Vagina (tissue), 2 donors: ENCODE measurements at regions not wholly inside any gene's neighbourhood (a gene's known extent, or its start where the extent isn't known, plus 50 kb on each side); places are given as distances from the start of the nearest gene placed in this dataset.
"Not testable (repeated sequence)": the region's sequence is repeated elsewhere in the genome, so short reads cannot be mapped to it uniquely, and the experiment has no call there.

Source experiments
- DNase-seq, 2 donors: peaks; one replicate each; pipeline ENCODE4 v3.0.0-alpha.2; 2017; ENCODE audit errors: extremely low spot score in 2 of 2
- H3K27ac ChIP-seq: fragments of 200-600 bp; sonication (generic); one replicate; pipeline ENCODE4 v1.5.1; 2019
- H3K27me3 ChIP-seq: fragments of 200-600 bp; sonication (generic); one replicate; pipeline ENCODE4 v1.5.1; 2019
- H3K36me3 ChIP-seq, 2 donors: fragments of 200-600 bp; sonication (generic); one replicate each; pipeline ENCODE4 v1.5.1; 2017 to 2019
- H3K4me1 ChIP-seq: fragments of 200-600 bp; sonication (generic); one replicate; pipeline ENCODE4 v1.5.1; 2019
- H3K4me3 ChIP-seq, 2 donors: fragments of 200-600 bp; sonication (generic); 1 replicate in 1 of 2; 2 replicates in 1 of 2; pipeline ENCODE4 v1.5.1; 2016 to 2019
- H3K9me3 ChIP-seq: fragments of 200-600 bp; sonication (generic); one replicate; pipeline ENCODE4 v1.5.1; 2019
- POLR2A ChIP-seq, 2 donors: fragments of 450-650 bp; IDR thresholded peaks; one replicate each; pipeline ENCODE4 v1.6.1; 2017; ENCODE audit warnings: antibody characterized with exemption in 2 of 2, mild to moderate bottlenecking in 2 of 2, moderate library complexity in 2 of 2
- POLR2AphosphoS5 ChIP-seq, 2 donors: sonication (generic); formaldehyde crosslinking; IDR thresholded peaks; one replicate each; pipeline ENCODE4 v1.9.0; 2017; ENCODE audit warnings: antibody characterized with exemption in 2 of 2, mild to moderate bottlenecking in 2 of 2, low read depth in 1 of 2; ENCODE audit not compliant: insufficient read depth in 1 of 2
- intact Hi-C: fragments of 100-400 bp; cut with DNase I; formaldehyde crosslinking; loops from one replicate; pipeline ENCODE4 v1.15.1; 2023
- TF ChIP-seq, protein P1 (sequence below), 3 experiments: fragments of 450-650 bp in 2 of 3; fragments of 200-600 bp in 1 of 3; sonication (generic) in 1 of 3; IDR thresholded peaks; one replicate each; pipeline ENCODE4 v1.5.1; 2017 to 2019; ENCODE audit warnings: antibody characterized with exemption in 3 of 3, mild to moderate bottlenecking in 2 of 3, moderate library complexity in 2 of 3

DNA sequence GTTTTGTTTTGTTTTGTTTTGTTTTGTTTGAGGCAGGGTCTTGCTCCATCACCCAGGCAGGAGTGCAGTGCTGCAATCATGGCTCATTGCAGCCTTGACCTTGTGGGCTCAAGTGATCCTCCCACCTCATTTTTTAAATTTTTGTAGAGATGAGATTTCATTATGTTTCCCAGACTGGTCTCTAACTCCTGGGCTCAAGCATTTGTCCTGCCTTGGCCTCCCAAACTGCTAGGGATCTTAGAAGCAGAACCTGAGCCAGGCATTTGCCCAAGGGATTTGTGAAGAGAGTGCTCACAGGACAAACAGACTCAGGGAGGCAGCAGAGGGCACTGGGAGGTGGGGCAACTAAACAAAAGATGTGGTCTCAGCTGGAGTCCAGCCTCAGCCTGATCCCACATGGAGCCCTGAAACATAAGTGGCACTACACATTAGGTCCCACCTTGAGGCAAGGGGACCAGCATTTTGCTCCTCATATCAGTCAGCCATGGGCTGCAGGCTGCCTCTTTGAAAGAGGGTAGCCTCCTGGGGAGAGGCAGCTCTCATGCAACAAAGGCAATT, 86.2 kb upstream of the CMKLR1 start:
- H3K27ac ChIP-seq, result no peak overlapping the region
- H3K9me3 ChIP-seq, result no peaks in the 10 kb centered on the region
- intact Hi-C loops, result no loop called here
- no peak overlapping the region for H3K4me3 ChIP-seq
- no peaks in the 10 kb centered on the region for H3K36me3 ChIP-seq
- H3K27me3 ChIP-seq, result no peaks in the 10 kb centered on the region
- TF ChIP-seq, protein P1, sequence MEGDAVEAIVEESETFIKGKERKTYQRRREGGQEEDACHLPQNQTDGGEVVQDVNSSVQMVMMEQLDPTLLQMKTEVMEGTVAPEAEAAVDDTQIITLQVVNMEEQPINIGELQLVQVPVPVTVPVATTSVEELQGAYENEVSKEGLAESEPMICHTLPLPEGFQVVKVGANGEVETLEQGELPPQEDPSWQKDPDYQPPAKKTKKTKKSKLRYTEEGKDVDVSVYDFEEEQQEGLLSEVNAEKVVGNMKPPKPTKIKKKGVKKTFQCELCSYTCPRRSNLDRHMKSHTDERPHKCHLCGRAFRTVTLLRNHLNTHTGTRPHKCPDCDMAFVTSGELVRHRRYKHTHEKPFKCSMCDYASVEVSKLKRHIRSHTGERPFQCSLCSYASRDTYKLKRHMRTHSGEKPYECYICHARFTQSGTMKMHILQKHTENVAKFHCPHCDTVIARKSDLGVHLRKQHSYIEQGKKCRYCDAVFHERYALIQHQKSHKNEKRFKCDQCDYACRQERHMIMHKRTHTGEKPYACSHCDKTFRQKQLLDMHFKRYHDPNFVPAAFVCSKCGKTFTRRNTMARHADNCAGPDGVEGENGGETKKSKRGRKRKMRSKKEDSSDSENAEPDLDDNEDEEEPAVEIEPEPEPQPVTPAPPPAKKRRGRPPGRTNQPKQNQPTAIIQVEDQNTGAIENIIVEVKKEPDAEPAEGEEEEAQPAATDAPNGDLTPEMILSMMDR (IDR thresholded peaks at IDR 0.05), result no peak
- no peak for TF ChIP-seq POLR2AphosphoS5 (IDR thresholded peaks at IDR 0.05; ENCODE audit: insufficient read depth in 1 of 2, low read depth in 1 of 2)
- no peaks in the 10 kb centered on the region for H3K4me1 ChIP-seq
- no peak for DNase-seq

DNA sequence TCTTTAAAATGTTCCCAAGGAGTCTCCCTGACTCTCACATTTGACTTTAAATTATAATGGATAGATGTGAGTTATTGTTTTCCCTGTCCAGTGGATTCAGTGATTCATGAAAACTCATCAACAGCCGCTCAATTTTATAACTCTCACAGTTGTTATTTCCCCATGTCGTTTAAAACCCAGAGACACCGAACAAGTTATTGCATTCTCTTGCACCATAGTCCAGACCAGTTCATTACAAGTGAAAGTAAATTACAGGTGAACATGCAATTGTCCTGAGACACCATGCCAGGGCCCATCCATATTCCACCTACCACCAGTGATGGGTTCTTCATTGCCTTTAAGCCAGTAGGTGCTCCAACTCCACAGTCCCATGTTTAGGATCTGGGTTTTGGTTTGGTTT, 85.7 kb upstream of the CMKLR1 start:
- Histone ChIP-seq H3K4me1 (no peaks in the 10 kb centered on the region), H3K9me3 (no peaks in the 10 kb centered on the region), H3K4me3 (no peak overlapping the region), H3K36me3 (no peaks in the 10 kb centered on the region), H3K27ac (no peak overlapping the region), H3K27me3 (no peaks in the 10 kb centered on the region)
- no peak for TF ChIP-seq POLR2A (IDR thresholded peaks at IDR 0.05)
- TF ChIP-seq POLR2AphosphoS5 (IDR thresholded peaks at IDR 0.05; ENCODE audit: insufficient read depth in 1 of 2, low read depth in 1 of 2), result no peak
- TF ChIP-seq, protein P1 (IDR thresholded peaks at IDR 0.05), result no peak
- DNase-seq, result no peak
- intact Hi-C loops, result no loop called here

DNA sequence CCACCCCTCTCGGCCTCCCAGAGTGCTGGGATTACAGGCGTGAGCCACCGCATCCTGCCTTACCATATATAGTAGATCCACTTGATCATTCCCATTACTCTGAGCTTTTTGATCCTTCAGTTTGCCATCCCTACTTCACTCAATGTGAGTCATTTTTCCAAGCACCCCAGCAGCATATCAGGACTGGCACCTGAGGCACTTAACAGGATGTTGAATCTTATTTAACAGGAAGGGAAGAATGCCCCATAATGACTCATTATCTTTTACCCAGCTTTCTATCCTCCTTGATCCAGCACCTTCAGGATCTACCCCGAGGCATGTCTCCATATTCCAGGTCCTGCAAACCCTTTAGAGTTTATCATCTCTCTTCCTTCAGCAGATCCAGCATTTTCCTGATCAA, 84.9 kb upstream of the CMKLR1 start:
- Histone ChIP-seq H3K4me1 (no peaks in the 10 kb centered on the region), H3K27ac (no peak overlapping the region), H3K9me3 (no peaks in the 10 kb centered on the region), H3K27me3 (no peaks in the 10 kb centered on the region), H3K36me3 (no peaks in the 10 kb centered on the region), H3K4me3 (no peak overlapping the region)
- intact Hi-C loops, result no loop called here
- TF ChIP-seq, protein P1 (IDR thresholded peaks at IDR 0.05), result no peak
- TF ChIP-seq POLR2A (IDR thresholded peaks at IDR 0.05) (no peak), POLR2AphosphoS5 (IDR thresholded peaks at IDR 0.05; ENCODE audit: insufficient read depth in 1 of 2, low read depth in 1 of 2) (no peak)
- DNase-seq, result no peak

- Histone ChIP-seq H3K9me3 (no peaks in the 10 kb centered on the region), H3K27ac (no peak overlapping the region), H3K27me3 (no peaks in the 10 kb centered on the region), H3K4me1 (no peaks in the 10 kb centered on the region), H3K36me3 (no peaks in the 10 kb centered on the region), H3K4me3 (no peak overlapping the region)
- DNase-seq, result no peak
- intact Hi-C loops, result no loop called here
- TF ChIP-seq, protein P1 (IDR thresholded peaks at IDR 0.05), result no peak
- TF ChIP-seq POLR2AphosphoS5 (IDR thresholded peaks at IDR 0.05; ENCODE audit: insufficient read depth in 1 of 2, low read depth in 1 of 2) (no peak), POLR2A (IDR thresholded peaks at IDR 0.05) (no peak)
Observed at GRCh38 chr12:108423486-108423885, 84.4 kb upstream of the CMKLR1 start.

DNA sequence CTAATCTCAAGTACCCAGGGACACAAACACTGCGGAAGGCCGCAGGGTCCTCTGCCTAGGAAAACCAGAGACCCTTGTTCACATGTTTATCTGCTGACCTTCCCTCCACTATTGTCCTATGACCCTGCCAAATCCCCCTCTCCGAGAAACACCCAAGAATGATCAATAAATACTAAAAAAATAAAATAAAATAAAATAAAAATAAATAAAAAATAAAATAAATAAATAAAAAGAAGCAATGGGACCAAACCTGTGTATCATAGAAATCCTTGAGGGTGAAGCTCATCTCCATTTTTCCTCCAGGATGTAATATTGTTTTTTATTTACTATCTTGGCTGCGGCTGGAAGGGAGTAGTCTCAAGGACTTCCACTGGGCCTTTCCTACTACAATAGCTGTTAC, 82.0 kb upstream of the CMKLR1 start:
- intact Hi-C loops, H3K36me3 ChIP-seq, H3K9me3 ChIP-seq, H3K4me3 ChIP-seq, DNase-seq, H3K27ac ChIP-seq, H3K4me1 ChIP-seq, H3K27me3 ChIP-seq: not testable (repeated sequence)

DNA sequence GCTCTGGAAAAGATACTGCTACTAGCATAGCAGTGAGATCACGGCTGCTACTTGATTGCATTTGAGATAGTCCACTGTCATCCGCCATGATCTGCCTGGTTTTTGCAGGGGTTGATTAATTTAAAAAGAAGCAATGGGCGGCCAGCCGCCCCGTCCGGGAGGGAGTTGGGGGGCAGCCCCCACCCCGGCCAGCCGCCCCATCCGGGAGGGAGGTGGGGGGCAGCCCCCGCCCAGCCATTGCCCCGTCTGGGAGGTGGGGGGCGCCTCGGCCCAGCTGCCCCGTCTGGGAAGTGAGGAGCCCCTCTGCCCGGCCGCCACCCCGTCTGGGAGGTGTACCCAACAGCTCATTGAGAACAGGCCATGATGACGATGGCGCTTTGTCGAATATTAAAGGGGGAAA, 81.3 kb upstream of the CMKLR1 start:
- H3K36me3 ChIP-seq, H3K9me3 ChIP-seq, intact Hi-C loops, H3K4me3 ChIP-seq, DNase-seq, H3K27ac ChIP-seq, H3K4me1 ChIP-seq, H3K27me3 ChIP-seq: not testable (repeated sequence)
